Karpas-422 (cell line): ENCODE measurements at regions not wholly inside any gene's neighbourhood (a gene's known extent, or its start where the extent isn't known, plus 50 kb on each side); places are given as distances from the start of the nearest gene placed in this dataset.

Experiments used
- DNase-seq: peaks from one replicate; pipeline ENCODE4 v3.0.0-alpha.2; 2015
- H2AFZ ChIP-seq: fragments of 200-600 bp; sonication (generic); 2 replicates; pipeline ENCODE4 v1.6.1; 2014; ENCODE audit warnings: antibody characterized with exemption, low read length, mixed read lengths
- H3K27ac ChIP-seq: fragments of 200-600 bp; sonication (generic); 2 replicates; pipeline ENCODE4 v1.5.1; 2014; ENCODE audit warnings: mild to moderate bottlenecking, low read length, moderate library complexity
- H3K27me3 ChIP-seq: fragments of 200-600 bp; sonication (generic); 2 replicates; pipeline ENCODE4 v1.6.1; 2014; ENCODE audit warnings: low read length, mixed read lengths
- H3K36me3 ChIP-seq: fragments of 200-600 bp; sonication (generic); 2 replicates; pipeline ENCODE4 v1.6.1; 2014; ENCODE audit warnings: low read length, mixed read lengths; ENCODE audit not compliant: insufficient read depth
- H3K4me1 ChIP-seq: fragments of 200-600 bp; sonication (generic); 2 replicates; pipeline ENCODE4 v1.6.1; 2014; ENCODE audit warnings: mild to moderate bottlenecking, low read length, mixed read lengths
- H3K4me2 ChIP-seq: fragments of 200-600 bp; sonication (generic); 2 replicates; pipeline ENCODE4 v1.6.1; 2014; ENCODE audit warnings: low read length, low read depth, mild to moderate bottlenecking; ENCODE audit not compliant: poor library complexity, severe bottlenecking
- H3K4me3 ChIP-seq: fragments of 200-600 bp; sonication (generic); 2 replicates; pipeline ENCODE4 v1.5.1; 2014; ENCODE audit warnings: mild to moderate bottlenecking, antibody characterized with exemption, low read length, mixed read lengths
- H3K79me2 ChIP-seq: fragments of 200-600 bp; sonication (generic); 2 replicates; pipeline ENCODE4 v1.6.1; 2014; ENCODE audit warnings: mild to moderate bottlenecking, low read length, mixed read lengths
- H3K9ac ChIP-seq: fragments of 200-600 bp; sonication (generic); 2 replicates; pipeline ENCODE4 v1.6.0; 2014; ENCODE audit warnings: low read length
- H3K9me2 ChIP-seq: fragments of 200-600 bp; sonication (generic), shearing (Covaris generic); replicated peaks from 2 replicates; pipeline ENCODE4 v1.6.0; 2014; ENCODE audit warnings: mild to moderate bottlenecking, low read length, moderate library complexity; ENCODE audit not compliant: insufficient read depth
- H3K9me3 ChIP-seq: fragments of 300-700, 200-600 bp; sonication (generic); 2 replicates; pipeline ENCODE4 v1.6.1; 2014; ENCODE audit warnings: low read length, mixed read lengths
- H4K20me1 ChIP-seq: fragments of 200-600 bp; sonication (generic); 2 replicates; pipeline ENCODE4 v1.6.1; 2014; ENCODE audit warnings: mild to moderate bottlenecking, antibody characterized with exemption, low read length, low read depth; ENCODE audit not compliant: insufficient read depth

DNA sequence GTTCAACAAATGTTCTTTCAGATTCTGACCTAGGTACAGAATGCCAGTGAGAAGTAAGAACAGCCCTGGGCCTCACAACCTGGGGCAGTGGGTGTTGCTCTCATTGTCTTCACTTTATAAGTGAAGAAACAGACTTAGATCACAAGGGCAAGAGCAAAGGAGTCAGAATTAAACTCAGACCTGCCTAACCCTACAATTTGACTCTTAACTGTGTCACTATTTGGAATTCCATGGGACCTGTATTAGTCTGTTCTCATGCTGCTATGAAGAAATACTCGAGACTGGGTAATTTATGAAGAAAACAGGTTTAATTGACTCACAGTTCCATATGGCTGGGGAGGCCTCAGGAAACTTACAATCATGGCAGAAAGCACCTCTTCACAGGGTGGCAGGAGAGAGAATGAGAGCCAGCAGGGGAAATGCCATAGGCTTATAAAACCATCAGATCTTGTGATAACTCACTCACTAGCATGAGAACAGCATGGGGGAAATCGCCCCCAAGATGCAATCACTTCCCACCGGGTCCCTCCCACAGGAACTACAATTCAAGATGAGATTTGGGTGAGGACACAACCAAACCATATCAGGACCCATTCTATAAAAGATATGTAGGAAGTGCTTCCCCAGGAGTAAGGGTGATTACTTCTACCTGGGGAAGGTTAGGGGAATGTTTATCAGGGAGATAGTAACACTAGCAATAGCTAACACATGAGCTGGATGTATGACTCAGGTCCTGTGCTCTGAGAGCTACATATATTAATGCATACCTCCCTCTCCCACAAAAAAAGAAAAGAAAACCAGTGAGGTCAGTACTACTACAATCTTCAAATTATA is 270.1 kb downstream of the SOX9 start:
- no peak overlapping the region for H3K27ac ChIP-seq
- H4K20me1 ChIP-seq: no peaks in the 10 kb centered on the region
- H3K4me1 ChIP-seq: peaks cover 81% of the 10 kb centered on the region
- no peaks in the 10 kb centered on the region for H3K36me3 ChIP-seq
- no peaks in the 10 kb centered on the region for H3K79me2 ChIP-seq
- H2AFZ ChIP-seq: no peak overlapping the region
- no peak for DNase-seq
- H3K4me3 ChIP-seq: no peak overlapping the region
- peak overlapping the region; percentile 72 for H3K4me2 ChIP-seq
- H3K9me2 ChIP-seq: no peaks in the 10 kb centered on the region
- no peaks in the 10 kb centered on the region for H3K9me3 ChIP-seq
- H3K27me3 ChIP-seq: no peaks in the 10 kb centered on the region
- no peak overlapping the region for H3K9ac ChIP-seq

DNA sequence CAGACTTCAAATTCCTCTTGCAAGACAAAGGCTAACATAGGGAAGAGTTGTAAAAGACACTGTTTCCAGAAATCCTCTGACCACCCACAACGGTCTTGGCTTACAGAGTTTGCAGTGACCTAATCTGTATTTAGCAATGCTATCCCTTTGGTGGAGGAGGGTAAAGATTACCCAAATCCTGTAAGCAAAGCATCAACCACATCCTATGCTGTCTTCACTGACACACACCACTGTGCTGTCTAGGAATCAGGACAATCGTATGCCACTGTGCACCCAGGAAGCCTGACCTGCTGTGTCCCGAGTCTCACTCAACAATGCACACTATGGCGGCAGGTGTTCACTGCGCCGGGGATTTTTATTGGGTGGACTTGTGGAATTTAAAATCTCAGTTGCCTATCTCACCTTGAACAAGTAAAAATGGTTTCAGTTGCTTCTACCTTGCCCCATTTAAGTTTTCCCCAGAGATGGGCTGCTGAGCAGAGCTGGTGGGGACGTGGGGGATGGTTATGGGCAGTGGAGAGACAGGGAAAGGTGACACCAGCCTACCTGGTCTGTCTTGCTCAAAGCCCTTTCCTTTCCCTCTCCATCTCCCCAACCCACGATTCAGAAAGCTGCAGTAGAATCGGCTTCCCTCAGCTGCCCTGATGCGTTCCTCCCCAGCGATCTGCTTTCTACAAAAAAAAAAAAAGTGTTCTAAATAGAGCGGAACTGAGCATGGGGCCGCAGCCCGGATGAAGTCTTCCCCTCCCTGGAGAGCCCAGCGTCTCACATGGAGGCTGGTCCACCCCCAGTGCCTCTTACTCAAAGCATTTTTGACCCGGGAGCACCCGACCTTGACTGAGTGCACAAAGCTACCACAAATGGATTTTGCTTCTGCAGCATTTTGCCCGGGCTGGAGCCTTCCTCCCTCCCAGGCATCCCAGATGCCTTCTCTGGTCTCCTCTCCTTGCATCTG is 271.5 kb downstream of the SOX9 start:
- no peaks in the 10 kb centered on the region for H4K20me1 ChIP-seq
- H3K27ac ChIP-seq: peak overlapping the region; percentile 59
- H3K9me2 ChIP-seq: no peaks in the 10 kb centered on the region
- no peaks in the 10 kb centered on the region for H3K79me2 ChIP-seq
- H3K4me1 ChIP-seq: peaks cover 67% of the 10 kb centered on the region
- peak overlapping the region; percentile 30 for H3K9ac ChIP-seq
- no peak overlapping the region for H2AFZ ChIP-seq
- no peaks in the 10 kb centered on the region for H3K9me3 ChIP-seq
- H3K4me2 ChIP-seq: peak overlapping the region; percentile 72
- peak overlapping the region; percentile 51 for H3K4me3 ChIP-seq
- no peaks in the 10 kb centered on the region for H3K36me3 ChIP-seq
- H3K27me3 ChIP-seq: no peaks in the 10 kb centered on the region
- DNase-seq: peak; percentile 97

DNA sequence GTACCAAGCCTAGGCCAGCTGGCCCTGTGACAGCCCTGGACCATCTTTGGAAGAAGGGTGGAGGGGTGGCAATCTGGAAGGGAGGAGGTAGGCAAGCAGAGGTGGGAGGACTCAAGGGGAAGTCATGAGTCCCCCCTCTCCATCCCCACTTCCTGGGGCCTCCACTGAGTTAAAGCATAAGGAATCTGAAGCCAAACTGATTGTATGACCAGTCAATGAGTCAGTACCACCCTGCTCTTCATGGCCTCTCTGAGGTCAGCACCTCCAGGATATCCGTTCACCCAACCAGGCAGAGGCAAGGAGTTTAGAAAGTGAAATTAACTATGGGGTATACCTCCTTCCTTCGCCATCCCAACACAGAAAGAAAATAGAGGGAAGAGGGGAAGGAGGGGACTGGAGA is 272.7 kb downstream of the SOX9 start:
- H3K36me3 ChIP-seq: no peaks in the 10 kb centered on the region
- H3K9me3 ChIP-seq: no peaks in the 10 kb centered on the region
- H4K20me1 ChIP-seq: no peaks in the 10 kb centered on the region
- peak overlapping the region; percentile 72 for H3K4me2 ChIP-seq
- no peak overlapping the region for H3K27ac ChIP-seq
- H3K4me1 ChIP-seq: peaks cover 55% of the 10 kb centered on the region
- H3K9me2 ChIP-seq: no peaks in the 10 kb centered on the region
- DNase-seq: no peak
- no peaks in the 10 kb centered on the region for H3K27me3 ChIP-seq
- H3K9ac ChIP-seq: no peak overlapping the region
- no peak overlapping the region for H2AFZ ChIP-seq
- no peaks in the 10 kb centered on the region for H3K79me2 ChIP-seq
- H3K4me3 ChIP-seq: no peak overlapping the region

DNA sequence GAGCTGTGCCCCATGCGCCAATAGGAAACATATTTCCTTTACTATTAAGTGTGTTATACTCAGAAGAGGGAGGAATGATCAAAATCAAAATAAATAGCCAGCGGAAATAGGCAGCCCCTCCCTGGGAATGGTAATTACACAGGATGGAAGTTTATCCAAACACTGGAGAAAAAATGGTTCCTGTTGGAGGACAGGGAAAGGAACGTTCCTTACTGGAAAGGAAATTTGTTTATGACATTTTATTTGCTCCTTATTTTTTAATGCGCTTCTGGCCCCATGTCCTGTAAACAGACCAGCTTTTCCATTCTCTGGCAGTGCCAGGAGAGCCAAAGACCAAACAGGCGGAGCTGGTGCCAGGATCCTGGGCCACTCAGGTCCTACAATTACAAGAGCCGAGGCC is 273.7 kb downstream of the SOX9 start:
- no peak overlapping the region for H3K4me2 ChIP-seq
- no peaks in the 10 kb centered on the region for H3K27me3 ChIP-seq
- H3K79me2 ChIP-seq: no peaks in the 10 kb centered on the region
- no peak overlapping the region for H3K27ac ChIP-seq
- no peak overlapping the region for H3K9ac ChIP-seq
- no peaks in the 10 kb centered on the region for H3K9me2 ChIP-seq
- H3K36me3 ChIP-seq: no peaks in the 10 kb centered on the region
- no peak for DNase-seq
- H2AFZ ChIP-seq: no peak overlapping the region
- H3K4me1 ChIP-seq: peaks cover 45% of the 10 kb centered on the region
- H3K9me3 ChIP-seq: no peaks in the 10 kb centered on the region
- no peaks in the 10 kb centered on the region for H4K20me1 ChIP-seq
- H3K4me3 ChIP-seq: no peak overlapping the region

DNA sequence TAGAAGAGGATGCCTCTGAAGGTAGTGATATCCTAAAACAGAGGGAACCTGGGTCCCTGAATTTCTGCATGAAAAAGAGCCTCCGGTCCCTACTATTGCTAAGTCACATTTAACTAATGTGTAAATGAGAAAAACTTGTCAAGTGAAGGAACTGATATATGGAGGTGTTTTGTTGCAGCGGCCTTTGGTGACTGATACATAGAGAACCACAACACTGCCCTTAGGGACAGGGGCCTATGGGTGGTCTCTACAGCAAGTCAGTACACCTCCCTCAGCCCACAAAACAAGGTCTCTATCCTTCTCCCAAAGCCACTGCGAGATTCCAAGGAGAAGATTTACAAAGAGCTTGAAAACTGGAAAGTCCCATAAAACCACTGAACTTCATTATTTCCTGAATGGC is 275.3 kb downstream of the SOX9 start:
- no peak overlapping the region for H3K9ac ChIP-seq
- H3K27ac ChIP-seq: no peak overlapping the region
- H3K4me2 ChIP-seq: no peak overlapping the region
- DNase-seq: no peak
- no peaks in the 10 kb centered on the region for H3K9me2 ChIP-seq
- H3K4me1 ChIP-seq: peaks cover 29% of the 10 kb centered on the region
- H2AFZ ChIP-seq: no peak overlapping the region
- no peaks in the 10 kb centered on the region for H3K9me3 ChIP-seq
- no peaks in the 10 kb centered on the region for H4K20me1 ChIP-seq
- H3K4me3 ChIP-seq: no peak overlapping the region
- H3K36me3 ChIP-seq: no peaks in the 10 kb centered on the region
- H3K27me3 ChIP-seq: no peaks in the 10 kb centered on the region
- no peaks in the 10 kb centered on the region for H3K79me2 ChIP-seq

DNA sequence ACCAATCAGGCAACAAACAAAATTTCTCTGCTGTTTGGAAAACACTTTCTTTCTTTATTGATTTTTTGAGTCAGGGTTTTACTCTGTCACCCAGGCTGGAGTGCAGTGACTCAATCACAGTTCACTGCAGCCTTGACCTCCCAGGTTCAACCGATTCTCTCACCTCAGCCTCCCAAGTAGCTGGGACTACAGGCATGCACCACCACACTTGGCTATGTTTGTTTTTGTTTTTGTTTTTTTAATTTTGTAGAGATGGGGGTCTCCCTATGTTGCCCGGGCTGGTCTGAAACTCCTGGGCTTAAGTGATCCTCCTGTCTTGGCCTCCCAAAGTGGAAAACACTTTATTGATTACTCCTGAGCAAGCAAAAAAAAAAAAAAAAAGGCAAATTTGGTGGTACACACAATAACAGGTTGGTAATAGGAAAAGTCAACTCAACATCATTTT is 276.4 kb downstream of the SOX9 start:
- Histone ChIP-seq H3K79me2 (no peaks in the 10 kb centered on the region), H3K36me3 (no peaks in the 10 kb centered on the region), H3K9ac (no peak overlapping the region), H3K9me2 (no peaks in the 10 kb centered on the region), H4K20me1 (no peaks in the 10 kb centered on the region), H3K27me3 (no peaks in the 10 kb centered on the region), H3K4me3 (no peak overlapping the region), H3K4me2 (no peak overlapping the region), H3K4me1 (peaks cover 18% of the 10 kb centered on the region), H2AFZ (no peak overlapping the region), H3K27ac (no peak overlapping the region), H3K9me3 (no peaks in the 10 kb centered on the region)
- no peak for DNase-seq

DNA sequence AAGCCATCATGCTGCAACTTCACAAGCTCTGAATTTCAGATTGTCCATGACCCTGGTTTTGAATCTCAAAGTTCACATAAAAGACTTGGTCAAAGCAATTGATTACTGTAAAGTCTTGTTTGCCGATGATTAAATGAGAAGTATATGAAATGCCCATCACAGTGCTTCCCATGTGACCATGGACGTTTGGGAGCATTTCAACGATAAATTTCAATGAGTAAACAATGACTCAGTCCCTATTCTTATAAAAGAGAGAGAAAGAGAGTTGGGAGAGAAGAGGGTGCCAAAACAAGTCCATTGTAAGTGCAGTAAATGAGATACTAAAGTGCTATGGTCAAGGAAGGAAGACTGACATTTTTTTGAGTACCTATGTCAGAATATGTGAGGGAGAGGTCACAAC is 276.9 kb downstream of the SOX9 start:
- Histone ChIP-seq H3K36me3 (no peaks in the 10 kb centered on the region), H3K79me2 (no peaks in the 10 kb centered on the region), H3K27me3 (no peaks in the 10 kb centered on the region), H2AFZ (no peak overlapping the region), H4K20me1 (no peaks in the 10 kb centered on the region), H3K4me1 (peaks cover 14% of the 10 kb centered on the region), H3K4me2 (no peak overlapping the region), H3K9me3 (no peaks in the 10 kb centered on the region), H3K27ac (no peak overlapping the region), H3K4me3 (no peak overlapping the region), H3K9ac (no peak overlapping the region), H3K9me2 (no peaks in the 10 kb centered on the region)
- DNase-seq: no peak

DNA sequence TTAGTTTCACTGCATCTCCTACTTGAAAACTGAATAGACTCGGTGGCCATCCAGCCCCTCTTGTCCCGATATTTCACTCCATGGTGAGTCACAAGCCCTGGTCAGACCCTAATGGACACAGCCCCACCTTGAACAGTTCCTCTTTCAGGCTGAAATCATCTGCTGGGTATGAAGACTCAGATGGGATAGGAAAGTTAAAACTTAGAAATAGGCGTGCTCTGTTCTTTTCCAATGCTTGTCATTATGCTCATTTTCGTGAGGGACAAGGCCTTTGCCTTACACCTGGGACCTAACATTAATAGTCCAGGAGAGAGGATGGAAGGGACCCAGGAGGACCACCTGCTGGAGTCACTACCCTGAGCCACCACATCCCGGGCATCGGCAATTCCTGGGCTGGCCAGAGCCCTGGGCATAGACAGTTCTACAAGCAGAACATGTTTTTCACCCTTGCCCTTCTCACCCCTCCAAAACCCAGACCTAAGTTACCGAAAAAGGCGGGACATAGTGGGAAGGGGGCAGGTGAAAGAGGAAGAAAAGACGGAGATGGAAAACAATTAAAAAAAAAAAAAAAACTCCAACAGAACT is 278.3 kb downstream of the SOX9 start:
- no peaks in the 10 kb centered on the region for H3K9me3 ChIP-seq
- no peak overlapping the region for H3K4me3 ChIP-seq
- DNase-seq: no peak
- no peak overlapping the region for H3K9ac ChIP-seq
- no peaks in the 10 kb centered on the region for H3K36me3 ChIP-seq
- no peaks in the 10 kb centered on the region for H3K79me2 ChIP-seq
- no peak overlapping the region for H2AFZ ChIP-seq
- no peaks in the 10 kb centered on the region for H3K9me2 ChIP-seq
- H3K4me1 ChIP-seq: peaks cover 10% of the 10 kb centered on the region
- H4K20me1 ChIP-seq: no peaks in the 10 kb centered on the region
- no peak overlapping the region for H3K4me2 ChIP-seq
- no peak overlapping the region for H3K27ac ChIP-seq
- H3K27me3 ChIP-seq: no peaks in the 10 kb centered on the region; the same call in 1 of the 2 replicates
